ENCODE measurements at regions not wholly inside any gene's neighbourhood (a gene's known extent, or its start where the extent isn't known, plus 50 kb on each side); places are given as distances from the start of the nearest gene placed in this dataset.

- TF ChIP-seq GTF3C2 (IDR thresholded peaks at IDR 0.05; ENCODE audit: borderline replicate concordance, extremely low read depth, insufficient read length) (no peak), ZBTB17 (CRISPR knock-in tag; IDR thresholded peaks at IDR 0.05) (no peak), ZNF778 (CRISPR knock-in tag; IDR thresholded peaks at IDR 0.05) (no peak), USF2 (CRISPR knock-in tag; IDR thresholded peaks at IDR 0.05) (no peak), USF1 (CRISPR knock-in tag; IDR thresholded peaks at IDR 0.05) (no peak), CBFA2T3 (IDR thresholded peaks at IDR 0.05) (peak; percentile 73), MLX (CRISPR knock-in tag; conservative IDR thresholded peaks at IDR 0.05) (no peak), HEY1 (CRISPR knock-in tag; IDR thresholded peaks at IDR 0.05; ENCODE audit: borderline replicate concordance) (no peak), RAD51 (IDR thresholded peaks at IDR 0.05; ENCODE audit: borderline replicate concordance, low read depth) (no peak), CREBBP (IDR thresholded peaks at IDR 0.05; ENCODE audit: low read depth, low read length) (no peak), TRIM24 (IDR thresholded peaks at IDR 0.05) (0 out of 4 replicates have a peak, but pooled peaks have one; percentile 5 to 44), ZNF184 (CRISPR knock-in tag; IDR thresholded peaks at IDR 0.05) (no peak), MCM7 (IDR thresholded peaks at IDR 0.05) (no peak), ZC3H4 (CRISPR knock-in tag; IDR thresholded peaks at IDR 0.05; ENCODE audit: borderline replicate concordance) (no peak), DMBX1 (CRISPR knock-in tag; IDR thresholded peaks at IDR 0.05; ENCODE audit: borderline replicate concordance) (peak; percentile 64; the same call in 1 of the 2 replicates), STAT5A (IDR thresholded peaks at IDR 0.05; ENCODE audit: borderline replicate concordance, low read length) (peak; percentile 55), ZSCAN32 (CRISPR knock-in tag; IDR thresholded peaks at IDR 0.05) (no peak), TAF1 (IDR thresholded peaks at IDR 0.05; ENCODE audit: control insufficient read depth, extremely low read depth, insufficient read depth, low read length, severe bottlenecking) (peak; percentile 48), TBP (optimal IDR thresholded peaks at IDR 0.05; ENCODE audit: low read depth, low read length) (no peak), DIDO1 (tag; IDR thresholded peaks at IDR 0.05; ENCODE audit: low read depth) (no peak)
These were observed 116.8 kb downstream of the TOMM20 start (continued) for GRCh38 chr1:235011599-235012435.

All from K562 (cell line).